Endodermal cell (in vitro differentiated cells): ENCODE measurements at regions not wholly inside any gene's neighbourhood (a gene's known extent, or its start where the extent isn't known, plus 50 kb on each side); places are given as distances from the start of the nearest gene placed in this dataset.
A peak's percentile ranks its signal among the peaks of the same experiment; 100 is the strongest.

Experiments used
- DNase-seq: peaks from one replicate; pipeline ENCODE4 v3.0.0-alpha.2; 2017
- H3K27ac ChIP-seq: 2 replicates; pipeline ENCODE4 v1.5.1; 2013; ENCODE audit warnings: mild to moderate bottlenecking, low read depth, low read length, moderate library complexity
- H3K27me3 ChIP-seq: 2 replicates; pipeline ENCODE4 v1.6.1; 2013; ENCODE audit warnings: mild to moderate bottlenecking, low read length, moderate library complexity; ENCODE audit not compliant: insufficient read depth, control insufficient read depth, poor library complexity, severe bottlenecking
- H3K36me3 ChIP-seq: 2 replicates; pipeline ENCODE4 v1.7.0; 2013; ENCODE audit warnings: mild to moderate bottlenecking, low read length, moderate library complexity; ENCODE audit not compliant: control insufficient read depth, insufficient read depth
- H3K4me1 ChIP-seq: one replicate; pipeline ENCODE4 v1.7.0; 2013; ENCODE audit warnings: low read length; ENCODE audit not compliant: control insufficient read depth, insufficient read depth
- H3K4me3 ChIP-seq: 2 replicates; pipeline ENCODE4 v1.5.1; 2013; ENCODE audit warnings: mild to moderate bottlenecking, low read length, moderate library complexity
- H3K9ac ChIP-seq: 2 replicates; pipeline ENCODE4 v1.6.1; 2013; ENCODE audit warnings: mild to moderate bottlenecking, low read length, moderate library complexity; ENCODE audit not compliant: poor library complexity, severe bottlenecking; ENCODE audit errors: extremely low read depth
- H3K9me3 ChIP-seq: 2 replicates; pipeline ENCODE4 v1.6.1; 2013; ENCODE audit warnings: mild to moderate bottlenecking, low read length, moderate library complexity; ENCODE audit not compliant: control insufficient read depth
- H3K27ac Mint-ChIP-seq: 2 replicates; pipeline ENCODE4 v1.8.0; 2020; ENCODE audit warnings: mixed read lengths
- H3K27me3 Mint-ChIP-seq: 2 replicates; pipeline ENCODE4 v1.8.0; 2021; ENCODE audit warnings: mild to moderate bottlenecking, mixed read lengths; ENCODE audit not compliant: insufficient read depth
- H3K36me3 Mint-ChIP-seq: 2 replicates; pipeline ENCODE4 v1.8.0; 2020; ENCODE audit warnings: low read depth, mixed read lengths
- H3K4me1 Mint-ChIP-seq: 2 replicates; pipeline ENCODE4 v1.8.0; 2020; ENCODE audit warnings: mixed read lengths
- H3K4me3 Mint-ChIP-seq: 2 replicates; pipeline ENCODE4 v1.8.0; 2020; ENCODE audit warnings: mild to moderate bottlenecking, moderate library complexity, mixed read lengths
- H3K9me3 Mint-ChIP-seq: 2 replicates; pipeline ENCODE4 v1.8.0; 2020; ENCODE audit warnings: mild to moderate bottlenecking, mixed read lengths
- WGBS, 2 experiments: methylation state at CpG; one replicate each; pipeline versions ENCODE4 v1.1.5 to v1.1.7; 2013; ENCODE audit warnings: missing lambda C conversion rate in 2 of 2, mixed read lengths in 1 of 2; ENCODE audit not compliant: insufficient coverage in 1 of 2, insufficient read length in 1 of 2; 5-methylcytosine and 5-hydroxymethylcytosine counted together
- TF ChIP-seq, protein P1 (sequence below): fragments of 200-600 bp; sonication (generic); conservative IDR thresholded peaks from 2 replicates; pipeline ENCODE4 v1.5.0; 2021; ENCODE audit warnings: antibody characterized with exemption, mild to moderate bottlenecking

- H3K27ac ChIP-seq = no peak overlapping the region
- no peaks in the 10 kb centered on the region for H3K9me3 Mint-ChIP-seq
- no peak overlapping the region for H3K27ac Mint-ChIP-seq
- no peaks in the 10 kb centered on the region for H3K27me3 Mint-ChIP-seq
- no peak overlapping the region for H3K4me3 Mint-ChIP-seq
- TF ChIP-seq, protein P1, sequence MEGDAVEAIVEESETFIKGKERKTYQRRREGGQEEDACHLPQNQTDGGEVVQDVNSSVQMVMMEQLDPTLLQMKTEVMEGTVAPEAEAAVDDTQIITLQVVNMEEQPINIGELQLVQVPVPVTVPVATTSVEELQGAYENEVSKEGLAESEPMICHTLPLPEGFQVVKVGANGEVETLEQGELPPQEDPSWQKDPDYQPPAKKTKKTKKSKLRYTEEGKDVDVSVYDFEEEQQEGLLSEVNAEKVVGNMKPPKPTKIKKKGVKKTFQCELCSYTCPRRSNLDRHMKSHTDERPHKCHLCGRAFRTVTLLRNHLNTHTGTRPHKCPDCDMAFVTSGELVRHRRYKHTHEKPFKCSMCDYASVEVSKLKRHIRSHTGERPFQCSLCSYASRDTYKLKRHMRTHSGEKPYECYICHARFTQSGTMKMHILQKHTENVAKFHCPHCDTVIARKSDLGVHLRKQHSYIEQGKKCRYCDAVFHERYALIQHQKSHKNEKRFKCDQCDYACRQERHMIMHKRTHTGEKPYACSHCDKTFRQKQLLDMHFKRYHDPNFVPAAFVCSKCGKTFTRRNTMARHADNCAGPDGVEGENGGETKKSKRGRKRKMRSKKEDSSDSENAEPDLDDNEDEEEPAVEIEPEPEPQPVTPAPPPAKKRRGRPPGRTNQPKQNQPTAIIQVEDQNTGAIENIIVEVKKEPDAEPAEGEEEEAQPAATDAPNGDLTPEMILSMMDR = no peak
- H3K9ac ChIP-seq = no peak overlapping the region
- peaks cover 62% of the 10 kb centered on the region for H3K36me3 ChIP-seq
- H3K4me1 ChIP-seq = peaks cover 9% of the 10 kb centered on the region
- H3K9me3 ChIP-seq = no peaks in the 10 kb centered on the region
- H3K27me3 ChIP-seq = no peaks in the 10 kb centered on the region
- H3K4me3 ChIP-seq = no peak overlapping the region
- 97 to 100% methylated on average over 1 of the region's 1 CpG for WGBS, 2 experiments
- H3K36me3 Mint-ChIP-seq = peaks cover 42% of the 10 kb centered on the region
- peaks cover 40% of the 10 kb centered on the region for H3K4me1 Mint-ChIP-seq
- DNase-seq = no peak
Measured at GRCh38 chr12:23043646-23044045, 418.7 kb downstream of the ETNK1 start.

DNA sequence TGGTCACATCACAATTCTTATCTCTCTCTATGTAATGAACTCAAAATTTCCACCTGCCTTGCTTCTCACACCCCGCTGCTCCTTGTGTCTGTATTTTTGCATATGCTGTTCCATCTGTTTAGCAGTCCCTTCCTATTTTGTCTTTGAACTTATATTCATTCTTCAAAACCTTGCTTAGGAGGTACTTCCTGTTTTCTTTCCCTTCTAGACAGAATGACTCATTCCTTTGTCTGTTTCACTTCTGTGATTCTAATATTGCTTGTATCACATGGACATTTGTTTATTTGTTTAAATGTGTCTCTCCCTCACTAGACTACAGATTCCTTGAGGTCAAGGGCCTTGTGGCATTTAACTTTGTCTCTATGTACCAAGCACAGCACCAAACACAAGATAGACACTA, 424.2 kb downstream of the ETNK1 start:
- Histone ChIP-seq H3K4me3 (no peak overlapping the region), H3K27me3 (no peaks in the 10 kb centered on the region), H3K4me1 (no peaks in the 10 kb centered on the region), H3K9ac (no peak overlapping the region), H3K9me3 (peaks cover 7% of the 10 kb centered on the region), H3K27ac (no peak overlapping the region), H3K36me3 (peaks cover 83% of the 10 kb centered on the region)
- peaks cover 71% of the 10 kb centered on the region for H3K36me3 Mint-ChIP-seq
- WGBS, 2 experiments = 91 to 100% methylated on average over 1 of the region's 1 CpG
- TF ChIP-seq, protein P1 = no peak
- no peak overlapping the region for H3K4me3 Mint-ChIP-seq
- no peak for DNase-seq
- H3K9me3 Mint-ChIP-seq = peaks cover 2% of the 10 kb centered on the region
- H3K4me1 Mint-ChIP-seq = peaks cover 4% of the 10 kb centered on the region
- no peak overlapping the region for H3K27ac Mint-ChIP-seq
- H3K27me3 Mint-ChIP-seq = no peaks in the 10 kb centered on the region

- Histone ChIP-seq H3K4me3 (no peak overlapping the region), H3K4me1 (no peaks in the 10 kb centered on the region), H3K27me3 (no peaks in the 10 kb centered on the region), H3K9ac (no peak overlapping the region), H3K27ac (no peak overlapping the region), H3K36me3 (peaks cover 98% of the 10 kb centered on the region), H3K9me3 (peaks cover 12% of the 10 kb centered on the region)
- peaks cover 69% of the 10 kb centered on the region for H3K36me3 Mint-ChIP-seq
- H3K9me3 Mint-ChIP-seq = peaks cover 2% of the 10 kb centered on the region
- 28 to 46% methylated on average over 2 to 4 of the region's 4 CpGs for WGBS, 2 experiments
- TF ChIP-seq, protein P1 = peak; percentile 100
- H3K27ac Mint-ChIP-seq = no peak overlapping the region
- H3K27me3 Mint-ChIP-seq = no peaks in the 10 kb centered on the region
- no peak overlapping the region for H3K4me3 Mint-ChIP-seq
- DNase-seq = peak; percentile 93
- no peaks in the 10 kb centered on the region for H3K4me1 Mint-ChIP-seq
Measured at GRCh38 chr12:23055004-23055403, 430.0 kb downstream of the ETNK1 start.
